ENCODE measurements at regions not wholly inside any gene's neighbourhood (a gene's known extent, or its start where the extent isn't known, plus 50 kb on each side); places are given as distances from the start of the nearest gene placed in this dataset.
"Not testable (repeated sequence)": the region's sequence is repeated elsewhere in the genome, so short reads cannot be mapped to it uniquely, and the experiment has no call there.

DNA sequence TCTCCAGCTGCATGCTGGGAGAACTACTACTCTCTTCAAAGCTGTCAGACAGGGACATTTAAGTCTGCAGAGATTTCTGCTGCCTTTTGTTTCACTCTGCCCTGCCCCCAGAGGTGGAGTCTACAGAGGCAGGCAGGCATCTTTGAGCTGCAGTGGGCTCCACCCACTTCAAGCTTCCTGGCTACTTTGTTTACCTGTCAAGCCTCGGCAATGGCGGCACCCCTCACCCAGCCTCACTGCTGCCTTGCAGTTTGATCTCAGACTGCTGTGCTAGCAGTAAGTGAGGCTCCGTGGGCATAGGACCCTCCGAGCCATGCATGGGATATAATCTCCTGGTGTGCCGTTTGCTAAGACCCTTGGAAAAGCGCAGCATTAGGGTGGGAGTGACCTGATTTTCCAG lies 61.7 kb downstream of the DMRTA1 start:
- DNase-seq (ENCODE audit: low read depth in 2 of 2): not testable (repeated sequence)

DNA sequence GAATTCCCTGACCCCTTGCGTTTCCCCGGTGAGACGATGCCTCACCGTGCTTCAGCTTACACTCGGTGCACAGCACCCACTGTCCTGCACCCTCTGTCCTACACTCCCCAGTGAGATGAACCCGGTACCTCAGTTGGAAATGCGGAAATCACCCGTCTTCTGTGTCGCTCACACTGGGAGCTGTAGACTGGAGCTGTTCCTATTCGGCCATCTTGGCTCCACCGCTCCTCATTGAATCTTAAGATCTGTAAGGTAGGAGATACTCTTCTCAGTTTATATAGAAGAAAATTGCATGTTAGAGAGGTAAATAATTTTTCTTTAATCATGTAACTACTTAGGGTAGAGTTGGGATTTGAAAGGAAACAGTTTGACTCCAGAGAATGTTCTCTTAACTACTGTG lies 62.2 kb downstream of the DMRTA1 start:
- DNase-seq (ENCODE audit: low read depth in 2 of 2): no peak

DNA sequence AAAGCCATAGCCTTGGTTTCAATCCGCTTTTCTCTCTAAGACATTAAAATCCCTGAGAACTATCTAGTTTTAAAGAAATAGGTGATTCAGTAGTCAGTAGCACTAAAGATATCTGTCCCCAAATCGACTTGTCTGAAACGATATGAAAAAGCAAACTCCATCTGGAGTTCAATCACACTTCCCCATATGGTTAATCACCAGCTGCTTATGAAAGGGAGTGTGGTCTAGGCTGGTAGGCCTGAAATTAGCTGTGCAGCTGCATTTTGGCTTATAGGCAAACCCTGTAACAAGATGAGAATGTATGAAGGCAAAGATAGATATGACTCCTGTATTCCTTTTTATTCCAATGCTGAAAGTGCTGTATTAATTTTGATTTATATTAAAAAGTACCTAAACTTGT lies 65.9 kb downstream of the DMRTA1 start:
- DNase-seq (ENCODE audit: low read depth in 2 of 2): no peak

DNA sequence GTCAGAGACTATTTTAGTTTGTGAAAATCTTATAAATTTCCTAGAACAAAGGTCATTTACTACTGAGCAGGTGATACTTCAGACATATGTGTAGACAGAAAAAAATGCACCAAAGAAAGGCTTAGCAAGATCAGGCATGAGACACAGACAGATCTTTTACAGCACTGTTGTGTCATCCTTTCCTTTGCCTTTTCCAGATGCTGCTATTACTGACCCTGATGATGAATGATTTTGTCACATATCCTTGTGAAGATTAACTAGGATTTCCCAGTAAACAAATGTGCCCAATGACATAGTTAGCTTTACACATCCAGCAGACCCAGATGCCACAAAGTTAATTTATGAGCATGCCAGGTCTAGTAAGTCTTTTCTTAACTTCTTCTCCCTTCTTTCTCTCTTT lies 68.2 kb downstream of the DMRTA1 start:
- DNase-seq (ENCODE audit: low read depth in 2 of 2): no peak

DNA sequence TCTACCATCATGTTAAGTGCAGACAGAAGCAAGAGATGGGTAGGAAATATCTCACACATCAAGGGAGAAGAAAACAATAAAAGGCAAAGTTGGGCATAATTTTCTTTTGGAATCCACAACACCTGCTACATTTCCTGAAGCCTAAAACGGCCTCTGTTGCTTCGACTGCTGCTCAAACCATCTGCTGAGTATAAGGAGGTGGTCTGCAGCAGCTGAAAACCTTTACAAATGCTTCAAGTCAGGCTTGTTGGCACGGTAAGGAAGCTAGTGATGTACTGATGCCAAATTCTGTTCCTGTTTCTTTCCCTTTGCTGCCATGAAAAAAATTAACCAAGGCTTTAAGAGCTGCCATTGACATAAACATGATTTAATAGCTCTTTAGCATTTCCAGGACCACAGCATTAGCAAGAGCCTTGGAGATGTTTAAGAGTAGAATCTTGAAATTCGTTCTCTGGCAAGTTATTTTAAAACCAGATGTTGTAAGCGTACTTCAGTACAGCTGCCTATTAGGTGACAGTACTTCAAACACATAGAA lies 75.6 kb downstream of the DMRTA1 start:
- DNase-seq (ENCODE audit: low read depth in 2 of 2): no peak

DNA sequence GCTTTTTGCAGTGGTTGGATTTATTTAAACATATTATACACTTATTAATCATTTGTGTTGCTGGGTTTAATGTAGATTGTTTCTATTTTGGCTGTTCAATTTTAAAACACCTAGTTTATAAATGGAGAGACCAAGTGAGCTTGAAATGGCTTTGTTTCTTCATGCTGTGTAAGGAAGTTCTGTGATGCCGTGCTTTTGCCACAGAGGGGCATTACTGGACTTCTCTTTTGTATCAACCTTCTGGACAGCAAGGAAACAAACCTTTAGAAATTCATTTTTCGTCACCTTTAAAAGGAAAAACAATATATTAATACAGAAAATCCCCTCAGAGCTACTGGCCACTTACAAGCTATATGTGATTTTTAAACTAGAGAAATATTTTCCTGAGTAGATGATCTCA lies 81.9 kb downstream of the DMRTA1 start:
- peak in 1 of 2 experiments; percentile 12 for DNase-seq (ENCODE audit: low read depth in 2 of 2)

DNA sequence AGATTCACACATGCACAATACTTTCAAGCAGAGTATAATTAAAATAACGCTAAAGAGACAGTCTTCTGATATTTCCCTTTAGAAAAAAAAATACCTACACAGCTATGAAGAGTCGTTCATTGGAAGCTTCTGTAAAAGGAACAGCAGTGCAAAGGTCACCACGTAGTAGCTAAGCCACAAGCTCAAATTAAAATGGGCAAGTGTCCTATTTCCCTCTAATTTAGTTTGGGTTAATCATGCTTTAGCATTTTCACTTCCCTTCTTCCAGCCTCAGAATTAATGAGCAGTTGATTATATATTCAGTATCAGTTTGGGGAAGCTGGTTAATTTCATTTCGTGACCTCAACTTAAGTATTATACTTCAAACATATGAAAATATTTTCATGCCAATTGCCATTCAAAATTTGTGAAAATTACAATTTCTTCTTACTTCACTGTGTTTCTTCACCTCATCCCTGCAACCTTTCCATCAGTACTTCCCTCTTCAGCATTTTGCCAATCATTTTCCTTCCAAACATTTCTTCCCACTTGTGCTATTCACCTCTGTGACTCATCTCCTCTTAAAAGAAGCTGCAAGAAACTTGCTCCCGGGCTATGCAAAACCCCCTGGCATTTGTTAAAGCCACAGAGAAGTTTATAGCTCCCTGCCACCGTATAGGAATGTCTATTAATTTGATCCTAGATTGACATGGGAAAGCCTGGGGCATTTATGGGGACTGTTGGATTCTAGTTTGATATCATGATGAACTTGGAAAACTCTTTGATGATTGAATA lies 83.0 kb downstream of the DMRTA1 start:
- DNase-seq (ENCODE audit: low read depth in 2 of 2): no peak

DNA sequence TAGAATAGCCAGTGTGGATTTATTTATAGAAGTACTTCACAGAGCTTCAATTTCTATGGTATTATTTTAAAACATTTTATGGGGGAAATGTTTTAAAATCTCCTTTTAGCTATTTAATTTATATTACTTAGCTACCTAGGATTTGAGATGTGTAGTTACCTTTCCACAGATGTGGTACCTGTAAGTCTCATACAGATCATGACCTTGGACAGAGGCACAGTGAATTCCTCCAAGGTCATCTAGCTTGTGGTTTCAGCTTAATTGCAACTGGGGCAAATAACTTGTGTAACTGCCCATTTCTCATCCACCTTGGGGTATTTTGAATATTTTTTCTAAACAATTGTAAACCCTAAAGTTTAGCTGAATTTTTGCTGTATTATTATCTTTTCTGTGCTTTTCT lies 89.2 kb downstream of the DMRTA1 start:
- no peak for DNase-seq (ENCODE audit: low read depth in 2 of 2)

DNA sequence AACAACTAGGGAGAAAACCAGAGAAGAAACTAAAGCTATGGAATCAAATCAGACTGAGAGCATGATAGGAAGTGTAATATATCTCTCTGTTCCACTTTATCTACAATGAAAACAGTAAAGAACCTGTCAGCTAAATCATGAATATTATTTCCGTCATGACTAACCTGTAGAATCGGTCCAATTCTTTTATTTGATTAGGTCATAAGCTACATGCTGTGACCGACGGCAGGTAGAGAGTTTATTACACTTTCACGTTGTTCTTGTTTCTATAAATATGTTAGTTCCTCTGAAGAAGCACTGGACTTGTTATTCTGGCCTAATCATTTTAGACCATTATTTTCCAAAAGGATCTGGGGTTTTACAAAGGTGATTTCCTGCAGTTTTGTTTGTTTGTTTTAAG lies 91.1 kb downstream of the DMRTA1 start:
- no peak for DNase-seq (ENCODE audit: low read depth in 2 of 2)

DNA sequence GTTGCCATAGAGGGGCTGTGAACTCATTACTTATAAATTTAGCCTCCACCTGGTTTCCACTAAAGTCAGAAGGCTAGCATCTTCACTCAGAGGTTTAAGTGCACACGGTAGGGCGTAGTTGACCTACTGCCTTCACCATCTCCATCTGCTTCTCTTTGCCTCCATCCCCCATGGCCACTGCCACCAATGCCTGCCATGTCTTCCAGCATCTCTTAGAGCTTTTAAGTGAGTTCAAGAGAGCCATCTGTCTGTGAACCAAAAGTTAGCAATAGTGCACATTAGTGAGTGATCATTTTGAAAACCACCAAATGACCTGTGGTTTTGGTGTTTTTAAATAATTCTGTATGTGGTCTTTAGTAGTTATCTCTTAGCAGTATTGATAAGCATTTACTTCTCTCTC lies 102.0 kb downstream of the DMRTA1 start:
- no peak for DNase-seq (ENCODE audit: low read depth in 2 of 2)

DNA sequence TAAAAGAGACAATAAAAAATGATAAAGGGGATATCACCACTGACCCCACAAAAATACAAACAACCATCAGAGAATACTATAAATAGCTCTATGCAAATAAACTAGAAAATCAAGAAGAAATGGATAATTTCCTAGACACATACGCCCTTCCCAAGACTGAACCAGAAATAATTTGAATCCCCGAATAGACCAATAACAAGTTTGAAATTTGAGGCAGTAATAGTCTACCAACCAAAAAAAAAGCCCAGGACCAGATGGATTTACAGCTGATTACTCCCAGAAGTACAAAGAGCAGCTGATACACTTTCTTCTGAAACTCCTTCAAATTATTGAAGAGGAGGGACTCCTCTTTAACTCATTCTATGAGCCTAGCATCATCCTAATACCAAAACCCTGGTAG lies 128.1 kb downstream of the DMRTA1 start:
- DNase-seq (ENCODE audit: low read depth in 2 of 2): no peak

DNA sequence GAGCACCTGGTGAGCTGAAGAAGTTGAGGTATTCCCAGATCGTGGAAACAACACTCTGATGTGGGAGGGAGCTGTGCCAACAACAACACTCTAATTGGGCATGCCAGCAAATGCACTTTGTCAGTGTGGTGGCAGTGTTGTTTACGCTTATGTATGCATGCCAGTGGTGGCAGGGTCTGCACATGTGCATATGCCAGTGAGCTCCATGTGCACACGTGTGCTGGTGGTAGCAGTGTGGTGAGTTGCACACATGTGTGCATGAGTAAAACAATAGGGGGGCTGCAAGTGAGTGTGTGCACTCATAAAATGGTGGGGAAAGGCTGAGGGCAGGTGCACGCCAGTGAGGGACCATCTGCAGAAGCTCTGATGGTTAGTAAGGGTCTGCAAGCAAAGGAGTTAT lies 134.2 kb downstream of the DMRTA1 start:
- no peak for DNase-seq (ENCODE audit: low read depth in 2 of 2)

DNA sequence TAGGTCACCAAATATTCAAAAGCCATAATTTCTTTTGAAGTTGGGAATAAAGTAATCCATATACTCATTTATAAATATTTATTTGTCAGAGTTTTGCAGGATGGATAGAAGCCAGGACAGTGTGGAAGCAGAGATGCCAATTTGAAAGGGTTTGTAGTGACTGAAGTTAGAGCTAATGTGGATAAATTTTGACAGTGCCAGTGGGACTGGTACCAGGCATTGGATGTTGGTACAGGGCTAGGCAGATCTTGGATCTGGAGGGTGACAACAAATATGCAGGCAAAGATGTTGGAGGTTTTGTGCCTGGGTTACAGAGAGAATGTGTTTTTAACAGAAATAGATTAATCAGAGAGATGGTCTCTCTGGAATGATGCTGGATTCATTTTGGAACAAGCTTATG lies 135.6 kb downstream of the DMRTA1 start:
- DNase-seq (ENCODE audit: low read depth in 2 of 2): no peak

DNA sequence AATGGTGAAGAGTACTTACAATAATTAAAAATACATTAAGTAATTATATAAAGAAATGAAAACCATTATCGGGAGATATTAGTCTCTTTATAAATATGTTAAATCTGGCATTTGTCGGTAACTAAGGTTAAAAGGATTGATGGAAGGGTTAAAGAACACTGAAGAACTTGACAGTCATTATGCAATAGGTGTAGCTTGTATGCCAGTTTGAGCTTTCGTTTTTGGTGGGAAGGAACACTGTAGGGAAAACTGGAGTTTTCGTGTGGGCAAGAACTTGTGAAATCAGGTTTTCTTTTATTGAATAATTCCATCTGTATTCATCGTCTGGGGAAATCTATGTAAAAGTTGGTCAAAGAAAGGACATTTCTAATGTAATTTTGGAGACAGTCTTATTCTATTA lies 142.3 kb downstream of the DMRTA1 start:
- no peak for DNase-seq (ENCODE audit: low read depth in 2 of 2)

DNA sequence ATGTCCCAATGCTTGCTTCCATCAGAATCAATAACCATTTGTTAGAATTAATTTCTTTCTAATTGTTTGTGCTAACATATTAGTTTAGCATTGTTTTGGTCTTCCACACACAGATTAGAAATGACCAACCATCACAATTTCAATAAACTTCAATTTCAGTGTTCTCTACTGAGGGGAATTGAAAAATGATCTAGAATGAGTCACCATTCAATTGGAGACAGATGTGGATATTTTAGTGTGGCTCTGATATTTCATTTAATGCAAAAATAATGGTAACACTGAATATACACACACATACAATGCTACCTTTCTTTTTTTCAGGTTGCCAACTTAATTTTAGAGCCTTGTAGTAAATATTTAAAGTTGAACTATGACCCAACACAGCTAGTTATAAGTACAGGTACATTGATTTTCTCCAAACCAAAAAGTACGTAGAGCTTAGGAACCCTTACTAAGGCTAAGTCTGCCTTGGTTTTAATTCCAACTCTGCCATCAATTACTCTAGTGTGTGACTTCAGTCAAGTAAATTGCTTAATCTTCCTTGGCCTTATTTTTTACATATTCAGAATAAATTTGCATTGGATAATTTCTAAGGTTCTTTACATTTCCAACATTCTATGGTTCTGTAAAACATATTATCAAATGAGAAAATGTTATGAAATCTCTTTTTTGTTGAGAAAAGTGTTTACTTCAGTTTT lies 143.9 kb downstream of the DMRTA1 start:
- peak in 1 of 2 experiments; percentile 1 for DNase-seq (ENCODE audit: low read depth in 2 of 2)

DNA sequence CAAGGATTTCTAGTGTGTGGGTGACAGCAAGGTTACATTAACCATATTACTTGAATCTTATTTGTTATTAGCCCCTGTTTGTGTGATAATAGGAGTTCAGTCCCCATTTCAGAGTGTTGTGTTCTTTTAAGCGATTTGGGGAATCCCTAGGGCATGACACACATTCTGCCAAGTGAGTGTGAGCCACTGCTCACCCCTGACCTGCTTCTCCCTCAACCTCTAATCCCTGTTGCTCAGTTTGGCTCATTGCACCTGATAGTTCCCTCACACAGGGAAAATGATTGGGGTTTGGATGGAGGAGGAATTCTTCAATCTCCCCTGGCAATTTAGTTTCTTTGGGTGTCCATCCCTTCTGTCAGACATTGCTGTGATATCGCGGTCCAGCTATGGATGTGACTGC lies 149.2 kb downstream of the DMRTA1 start:
- no peak for DNase-seq (ENCODE audit: low read depth in 2 of 2)

DNA sequence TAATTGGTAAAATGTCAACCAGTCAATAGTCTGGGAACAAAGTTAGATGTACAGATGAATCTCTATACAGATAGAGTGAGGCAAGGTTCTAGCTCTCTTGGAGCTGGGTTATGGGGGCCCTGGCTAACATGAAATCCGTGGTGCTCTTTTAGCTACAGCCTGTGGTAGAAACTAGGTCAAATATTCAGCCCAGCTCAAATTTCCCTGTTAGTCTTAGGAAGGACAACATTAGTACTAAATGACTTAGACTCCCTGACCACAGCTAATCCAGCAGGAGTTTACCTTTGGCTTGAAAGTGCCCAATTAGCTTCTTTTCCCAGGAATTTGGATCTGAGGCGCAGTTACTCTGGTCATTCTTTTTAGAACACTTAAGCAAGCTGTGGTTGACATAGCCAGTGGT lies 170.5 kb downstream of the DMRTA1 start:
- DNase-seq (ENCODE audit: low read depth in 2 of 2): no peak

DNA sequence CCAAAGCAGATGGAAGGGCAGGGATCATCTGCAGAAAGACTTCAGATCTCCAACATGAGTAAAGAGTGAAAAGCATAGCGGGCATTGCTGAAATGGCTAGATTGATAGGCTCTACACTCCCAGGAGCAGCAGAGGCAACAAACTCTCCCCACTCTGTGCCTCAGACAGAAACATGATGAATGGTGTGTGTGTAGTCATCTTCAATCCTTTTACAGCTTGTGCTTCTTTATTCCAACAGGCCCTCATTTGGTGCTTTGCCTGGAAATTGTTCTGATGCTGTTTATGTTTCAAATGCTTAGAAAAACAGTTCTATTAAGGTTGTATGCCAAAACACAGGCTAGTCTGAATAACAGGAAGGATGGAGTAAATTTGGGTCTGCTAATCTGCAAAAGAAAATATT lies 176.2 kb downstream of the DMRTA1 start:
- no peak for DNase-seq (ENCODE audit: low read depth in 2 of 2)

DNA sequence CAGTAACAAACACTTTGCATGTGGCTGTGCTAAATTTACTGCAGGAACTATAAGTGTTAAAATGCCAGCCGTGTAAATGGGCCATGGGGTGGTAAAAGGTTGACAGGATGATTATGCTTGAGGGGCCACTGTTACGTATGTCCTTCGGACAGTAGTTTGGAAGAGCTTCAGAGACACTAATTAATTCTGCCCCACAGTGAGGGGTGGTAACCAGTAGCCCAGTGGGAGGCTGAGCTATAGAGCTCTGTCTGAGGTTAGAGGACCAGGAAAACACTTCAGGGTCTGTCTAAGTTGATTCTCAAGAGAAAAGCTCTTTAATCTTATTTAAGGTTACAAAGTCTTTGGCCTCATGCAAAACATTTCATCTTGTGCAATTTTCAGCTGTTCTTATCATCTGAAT lies 176.6 kb downstream of the DMRTA1 start:
- DNase-seq (ENCODE audit: low read depth in 2 of 2): no peak

DNA sequence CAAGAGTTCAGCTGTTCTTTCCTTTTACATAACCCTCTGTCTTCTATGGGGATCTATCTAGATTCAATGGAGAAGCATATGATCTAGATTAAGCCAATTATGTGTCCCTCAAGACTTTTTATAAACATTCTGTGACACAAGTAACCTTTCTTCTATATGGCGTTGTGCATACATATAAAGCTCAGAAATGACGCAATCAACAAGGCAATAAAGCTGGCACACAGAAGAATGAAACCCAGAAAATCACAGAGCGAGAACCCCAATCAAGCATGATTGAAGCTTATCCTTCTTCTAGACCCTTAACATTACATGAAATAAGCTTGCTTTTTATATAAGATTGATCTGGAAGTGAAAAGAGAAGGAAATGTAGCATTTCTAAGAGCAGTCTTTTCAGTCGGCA lies 178.9 kb downstream of the DMRTA1 start:
- DNase-seq (ENCODE audit: low read depth in 2 of 2): no peak

DNA sequence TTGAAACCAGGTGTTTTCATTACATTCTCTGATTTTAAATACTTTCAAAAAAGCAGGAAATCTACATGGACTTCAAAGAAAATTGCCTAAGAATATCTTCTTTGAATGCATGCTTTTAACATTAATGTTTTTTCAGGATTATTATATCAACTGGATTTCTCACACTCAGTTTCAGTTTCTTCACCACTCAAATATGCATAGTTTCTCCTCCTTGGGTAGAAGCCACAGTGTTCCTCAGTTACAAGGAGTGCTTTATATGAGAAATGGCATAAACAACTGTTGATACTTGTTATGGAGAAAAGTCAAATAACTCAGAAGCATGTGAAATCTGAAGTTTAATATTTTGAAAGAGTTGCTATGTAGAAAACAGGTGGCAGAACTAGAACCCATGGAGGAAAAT lies 196.9 kb downstream of the DMRTA1 start:
- DNase-seq (ENCODE audit: low read depth in 2 of 2): no peak

DNA sequence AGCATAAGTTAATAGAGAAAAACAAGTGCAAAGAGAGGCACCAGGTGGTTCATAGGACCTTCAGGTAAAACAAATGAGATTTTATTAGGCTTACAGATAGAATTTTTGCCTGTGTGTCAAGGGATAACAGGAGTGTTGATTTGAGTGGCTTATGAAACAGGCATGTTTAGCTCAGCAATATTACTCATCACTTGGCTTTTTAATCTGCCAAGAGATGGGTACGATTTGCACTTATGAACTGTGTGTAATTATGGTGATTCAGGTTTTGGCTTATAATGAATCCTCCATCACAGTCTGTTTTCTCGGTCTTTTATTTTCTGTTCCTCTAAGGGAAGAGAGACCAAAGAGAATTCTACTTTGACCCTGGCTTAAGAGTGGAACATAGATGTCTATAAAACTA lies 199.3 kb downstream of the DMRTA1 start:
- peak; percentile 14 to 17 for DNase-seq (ENCODE audit: low read depth in 2 of 2)

DNA sequence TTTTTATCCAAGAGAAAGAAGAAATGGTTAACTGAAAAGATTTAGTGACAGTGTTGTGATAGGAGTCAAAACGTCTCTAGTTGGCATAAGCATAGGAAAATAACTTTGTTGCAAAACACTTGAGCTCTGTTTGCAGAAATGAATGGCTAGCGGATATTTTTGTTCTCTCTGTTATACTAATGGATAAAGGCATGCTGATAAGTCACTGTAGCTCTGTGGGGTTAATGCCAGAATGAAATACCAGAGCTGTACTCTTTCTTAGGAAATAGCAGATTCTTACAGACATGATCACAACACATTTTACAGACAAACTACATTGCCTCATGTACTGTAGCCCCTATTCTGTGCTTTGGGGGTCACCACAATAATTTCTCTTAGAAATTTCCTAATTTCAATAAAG lies 202.8 kb downstream of the DMRTA1 start:
- DNase-seq (ENCODE audit: low read depth in 2 of 2): peak in 1 of 2 experiments; percentile 1

Measured in fibroblast of skin of left biceps (primary cell).